ENCODE measurements at regions not wholly inside any gene's neighbourhood (a gene's known extent, or its start where the extent isn't known, plus 50 kb on each side); places are given as distances from the start of the nearest gene placed in this dataset.

DNA sequence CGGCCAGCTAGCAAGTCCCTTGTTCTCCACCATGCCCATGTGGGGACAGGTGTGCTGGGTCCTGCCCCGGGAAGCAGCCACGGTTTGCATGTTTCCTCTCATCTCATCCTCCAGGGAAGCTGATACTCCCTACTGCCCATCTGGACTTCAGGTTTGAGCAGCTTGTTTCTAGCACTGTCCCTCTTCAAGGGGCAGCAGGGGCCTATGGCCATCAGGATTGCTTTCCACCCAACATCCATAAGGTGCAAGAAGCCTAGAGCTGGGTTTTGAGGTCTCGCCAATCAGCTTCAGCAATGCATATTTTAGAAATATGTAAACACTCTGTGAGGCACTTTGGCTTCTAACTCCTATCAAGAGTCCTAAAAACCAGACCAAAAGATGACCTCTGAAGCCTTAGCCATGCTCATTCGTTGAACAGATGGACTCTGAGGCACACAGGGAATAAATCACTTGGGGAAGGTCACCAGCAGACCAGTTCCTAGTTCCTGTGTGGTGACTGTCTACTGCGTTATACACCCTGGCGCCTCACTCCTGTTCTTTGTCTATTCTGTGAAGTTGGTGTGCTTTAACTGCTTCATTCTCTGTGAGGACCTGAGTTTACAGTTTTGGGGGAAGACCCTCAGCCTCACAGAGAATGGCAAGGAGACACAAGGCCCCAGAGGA lies 192.6 kb upstream of the TWIST2 start:
- ChIA-PET CTCF (no interaction called here), POLR2A (no interaction called here)
- no peak for DNase-seq (ENCODE audit: extremely low spot score)
- TF ChIP-seq BHLHE40 (IDR thresholded peaks at IDR 0.05; ENCODE audit: borderline replicate concordance) (no peak), L3MBTL2 (conservative IDR thresholded peaks at IDR 0.05) (no peak), SUZ12 (IDR thresholded peaks at IDR 0.05) (no peak), FOXA1 (IDR thresholded peaks at IDR 0.05) (no peak), SP1 (IDR thresholded peaks at IDR 0.05) (no peak), CTBP1 (IDR thresholded peaks at IDR 0.05; ENCODE audit: borderline replicate concordance) (no peak), ARNT (IDR thresholded peaks at IDR 0.05) (no peak), HDGF (IDR thresholded peaks at IDR 0.05; ENCODE audit: borderline replicate concordance) (no peak), LEF1 (IDR thresholded peaks at IDR 0.05; ENCODE audit: borderline replicate concordance) (no peak), FOXK2 (IDR thresholded peaks at IDR 0.05) (no peak), NFRKB (IDR thresholded peaks at IDR 0.05) (no peak), TARDBP (IDR thresholded peaks at IDR 0.05) (no peak), FOXM1 (IDR thresholded peaks at IDR 0.05; ENCODE audit: borderline replicate concordance) (no peak), ZNF384 (IDR thresholded peaks at IDR 0.05) (no peak)
- TF ChIP-seq, protein P1, sequence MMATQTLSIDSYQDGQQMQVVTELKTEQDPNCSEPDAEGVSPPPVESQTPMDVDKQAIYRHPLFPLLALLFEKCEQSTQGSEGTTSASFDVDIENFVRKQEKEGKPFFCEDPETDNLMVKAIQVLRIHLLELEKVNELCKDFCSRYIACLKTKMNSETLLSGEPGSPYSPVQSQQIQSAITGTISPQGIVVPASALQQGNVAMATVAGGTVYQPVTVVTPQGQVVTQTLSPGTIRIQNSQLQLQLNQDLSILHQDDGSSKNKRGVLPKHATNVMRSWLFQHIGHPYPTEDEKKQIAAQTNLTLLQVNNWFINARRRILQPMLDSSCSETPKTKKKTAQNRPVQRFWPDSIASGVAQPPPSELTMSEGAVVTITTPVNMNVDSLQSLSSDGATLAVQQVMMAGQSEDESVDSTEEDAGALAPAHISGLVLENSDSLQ (IDR thresholded peaks at IDR 0.05): no peak

- ChIA-PET CTCF (no interaction called here), POLR2A (no interaction called here)
- TF ChIP-seq LEF1 (IDR thresholded peaks at IDR 0.05; ENCODE audit: borderline replicate concordance) (no peak), ELF4 (IDR thresholded peaks at IDR 0.05) (no peak), SP1 (IDR thresholded peaks at IDR 0.05) (no peak), FOXK2 (IDR thresholded peaks at IDR 0.05) (no peak), TARDBP (IDR thresholded peaks at IDR 0.05) (no peak), HDGF (IDR thresholded peaks at IDR 0.05; ENCODE audit: borderline replicate concordance) (no peak), L3MBTL2 (conservative IDR thresholded peaks at IDR 0.05) (no peak), SUZ12 (IDR thresholded peaks at IDR 0.05) (no peak), ZNF384 (IDR thresholded peaks at IDR 0.05) (no peak), BHLHE40 (IDR thresholded peaks at IDR 0.05; ENCODE audit: borderline replicate concordance) (no peak), NFRKB (IDR thresholded peaks at IDR 0.05) (no peak), FOXA1 (IDR thresholded peaks at IDR 0.05) (no peak), ARNT (IDR thresholded peaks at IDR 0.05) (no peak)
- TF ChIP-seq, protein P1 (IDR thresholded peaks at IDR 0.05): no peak
- no peak for DNase-seq (ENCODE audit: extremely low spot score)
Measured at GRCh38 chr2:238655974-238656722, 191.7 kb upstream of the TWIST2 start.

GRCh38 chr2:238657132-238658053 lies 190.5 kb upstream of the TWIST2 start:
- CTCF ChIA-PET: no interaction called here
- DNase-seq (ENCODE audit: extremely low spot score): no peak
- TF ChIP-seq LEF1 (IDR thresholded peaks at IDR 0.05; ENCODE audit: borderline replicate concordance) (no peak), FOXK2 (IDR thresholded peaks at IDR 0.05) (no peak), CTBP1 (IDR thresholded peaks at IDR 0.05; ENCODE audit: borderline replicate concordance) (no peak), NFRKB (IDR thresholded peaks at IDR 0.05) (no peak), TARDBP (IDR thresholded peaks at IDR 0.05) (no peak), SUZ12 (IDR thresholded peaks at IDR 0.05) (no peak), ZNF384 (IDR thresholded peaks at IDR 0.05) (no peak), L3MBTL2 (conservative IDR thresholded peaks at IDR 0.05) (no peak), SP1 (IDR thresholded peaks at IDR 0.05) (no peak), HDGF (IDR thresholded peaks at IDR 0.05; ENCODE audit: borderline replicate concordance) (no peak), ELF4 (IDR thresholded peaks at IDR 0.05) (no peak), ARNT (IDR thresholded peaks at IDR 0.05) (no peak), FOXM1 (IDR thresholded peaks at IDR 0.05; ENCODE audit: borderline replicate concordance) (no peak), FOXA1 (IDR thresholded peaks at IDR 0.05) (no peak), BHLHE40 (IDR thresholded peaks at IDR 0.05; ENCODE audit: borderline replicate concordance) (no peak)
- TF ChIP-seq, protein P1 (IDR thresholded peaks at IDR 0.05): no peak
- POLR2A ChIA-PET: no interaction called here

DNA sequence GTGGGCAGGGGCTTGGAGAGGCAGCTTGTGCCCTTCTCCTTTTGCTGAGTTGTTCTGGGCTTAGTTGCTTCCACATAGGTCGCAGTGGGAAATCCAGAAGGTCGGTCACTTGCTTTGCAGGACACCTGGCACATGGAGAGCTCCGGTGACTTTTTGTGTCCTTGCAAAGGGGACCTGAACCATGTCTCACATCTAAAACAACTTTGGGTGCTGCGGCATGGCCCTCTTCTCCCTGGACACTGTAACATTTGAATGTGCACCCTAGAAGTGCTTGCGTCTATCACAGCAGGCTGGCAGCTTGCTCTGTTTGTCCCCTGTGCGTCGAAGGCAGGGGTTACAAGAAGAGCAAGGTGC lies 189.9 kb upstream of the TWIST2 start:
- CTCF ChIA-PET: no interaction called here
- no peak for DNase-seq (ENCODE audit: extremely low spot score)
- POLR2A ChIA-PET: no interaction called here
- TF ChIP-seq FOXA1 (IDR thresholded peaks at IDR 0.05) (no peak), ELF4 (IDR thresholded peaks at IDR 0.05) (no peak), SUZ12 (IDR thresholded peaks at IDR 0.05) (no peak), SP1 (IDR thresholded peaks at IDR 0.05) (no peak), NFRKB (IDR thresholded peaks at IDR 0.05) (no peak), CTBP1 (IDR thresholded peaks at IDR 0.05; ENCODE audit: borderline replicate concordance) (no peak), ARNT (IDR thresholded peaks at IDR 0.05) (no peak), L3MBTL2 (conservative IDR thresholded peaks at IDR 0.05) (no peak), ZNF384 (IDR thresholded peaks at IDR 0.05) (no peak), LEF1 (IDR thresholded peaks at IDR 0.05; ENCODE audit: borderline replicate concordance) (no peak), HDGF (IDR thresholded peaks at IDR 0.05; ENCODE audit: borderline replicate concordance) (no peak)
- TF ChIP-seq, protein P1 (IDR thresholded peaks at IDR 0.05): no peak
